ENCODE measurements at regions not wholly inside any gene's neighbourhood (a gene's known extent, or its start where the extent isn't known, plus 50 kb on each side); places are given as distances from the start of the nearest gene placed in this dataset.

GRCh38 chr9:108606401-108606800 is 249.4 kb downstream of the ACTL7B start:
- Histone ChIP-seq H3K4me3 (no peak overlapping the region), H3K36me3 (no peaks in the 10 kb centered on the region), H3K27me3 (no peaks in the 10 kb centered on the region), H3K4me1 (peaks cover 0 to 5% (median 0%) of the 10 kb centered on the region in 9 donors), H3K27ac (no peak overlapping the region), H3K9me3 (no peaks in the 10 kb centered on the region)
- no peak for TF ChIP-seq CTCF (IDR thresholded peaks at IDR 0.05)
- ATAC-seq (no peak), DNase-seq (no peak)
- intact Hi-C loops (cut with DNase I): no loop called here
- WGBS, 2 donors: 79 to 83% methylated on average over 4 of the region's 4 CpGs

GRCh38 chr9:108603141-108603540 is 252.6 kb downstream of the ACTL7B start:
- Histone ChIP-seq H3K4me1 (peaks cover 0 to 5% (median 0%) of the 10 kb centered on the region in 9 donors), H3K27me3 (peaks cover 0 to 6% (median 0%) of the 10 kb centered on the region in 7 donors), H3K4me3 (no peak overlapping the region), H3K36me3 (no peaks in the 10 kb centered on the region), H3K9me3 (no peaks in the 10 kb centered on the region), H3K27ac (no peak overlapping the region)
- intact Hi-C loops (cut with DNase I): no loop called here
- ATAC-seq (peak in 5 of 8 donors; percentile 31 to 90 (median 57)), DNase-seq (peak; percentile 7 to 34)
- 39 to 43% methylated on average over 3 of the region's 3 CpGs for WGBS, 2 donors
- TF ChIP-seq CTCF (IDR thresholded peaks at IDR 0.05): no peak

GRCh38 chr9:108600896-108601295 is 254.9 kb downstream of the ACTL7B start:
- WGBS, 2 donors: 78 to 83% methylated on average over 4 of the region's 4 CpGs
- no peak for DNase-seq
- Histone ChIP-seq H3K27ac (no peak overlapping the region), H3K4me1 (peaks cover 0 to 5% (median 0%) of the 10 kb centered on the region in 9 donors), H3K9me3 (no peaks in the 10 kb centered on the region), H3K27me3 (peaks cover 0 to 6% (median 0%) of the 10 kb centered on the region in 7 donors), H3K36me3 (no peaks in the 10 kb centered on the region), H3K4me3 (no peak overlapping the region)
- intact Hi-C loops (cut with DNase I): no loop called here
- TF ChIP-seq CTCF (IDR thresholded peaks at IDR 0.05): no peak
- no peak for ATAC-seq

- no peak for DNase-seq
- intact Hi-C loops (cut with DNase I): no loop called here
- ATAC-seq: no peak
- Histone ChIP-seq H3K4me1 (peaks cover 0 to 5% (median 0%) of the 10 kb centered on the region in 9 donors), H3K36me3 (no peaks in the 10 kb centered on the region), H3K4me3 (no peak overlapping the region), H3K27ac (no peak overlapping the region), H3K9me3 (no peaks in the 10 kb centered on the region), H3K27me3 (peaks cover 0 to 6% (median 0%) of the 10 kb centered on the region in 7 donors)
- 35 to 47% methylated on average over 1 of the region's 1 CpG for whole genome bisulfite sequencing, 2 donors
- TF ChIP-seq CTCF (IDR thresholded peaks at IDR 0.05): no peak
These were observed 256.2 kb downstream of the ACTL7B start for GRCh38 chr9:108599571-108599970.

Data from heart right ventricle (tissue), 16 donors.